ENCODE measurements at regions not wholly inside any gene's neighbourhood (a gene's known extent, or its start where the extent isn't known, plus 50 kb on each side); places are given as distances from the start of the nearest gene placed in this dataset.

GRCh38 chr4:120005527-120005926, 61.1 kb downstream of the MAD2L1 start:
- DNase-seq: no peak
- TF ChIP-seq POLR2A (IDR thresholded peaks at IDR 0.05): no peak
- no peak for TF ChIP-seq CTCF (IDR thresholded peaks at IDR 0.05)
- intact Hi-C loops (cut with DNase I): no loop called here

GRCh38 chr4:120005076-120005475, 61.6 kb downstream of the MAD2L1 start:
- Histone ChIP-seq H3K9me3 (no peaks in the 10 kb centered on the region), H3K27me3 (no peaks in the 10 kb centered on the region), H3K4me3 (no peak overlapping the region), H3K27ac (no peak overlapping the region), H3K36me3 (replicated peaks in 1 of 2; ENCODE audit: insufficient read depth in 1 of 2, low read depth in 2 of 2) (no peaks in the 10 kb centered on the region), H3K4me1 (no peaks in the 10 kb centered on the region)
- no peak for TF ChIP-seq CTCF (IDR thresholded peaks at IDR 0.05)
- TF ChIP-seq POLR2A (IDR thresholded peaks at IDR 0.05): no peak
- ATAC-seq (no peak), DNase-seq (no peak)
- intact Hi-C loops (cut with DNase I): no loop called here
- WGBS, 2 donors: 58 to 66% methylated on average over 2 of the region's 2 CpGs

More at GRCh38 chr4:120005527-120005926, 61.1 kb downstream of the MAD2L1 start:
- Histone ChIP-seq H3K4me3 (no peak overlapping the region), H3K36me3 (replicated peaks in 1 of 2; ENCODE audit: insufficient read depth in 1 of 2, low read depth in 2 of 2) (no peaks in the 10 kb centered on the region), H3K4me1 (no peaks in the 10 kb centered on the region), H3K27ac (no peak overlapping the region), H3K27me3 (no peaks in the 10 kb centered on the region), H3K9me3 (no peaks in the 10 kb centered on the region)
- ATAC-seq: no peak

- Histone ChIP-seq H3K27me3 (no peaks in the 10 kb centered on the region), H3K9me3 (no peaks in the 10 kb centered on the region), H3K36me3 (replicated peaks in 1 of 2; ENCODE audit: insufficient read depth in 1 of 2, low read depth in 2 of 2) (no peaks in the 10 kb centered on the region), H3K4me1 (no peaks in the 10 kb centered on the region), H3K4me3 (no peak overlapping the region), H3K27ac (no peak overlapping the region)
- ATAC-seq (no peak), DNase-seq (no peak)
- TF ChIP-seq CTCF (IDR thresholded peaks at IDR 0.05): no peak
- no peak for TF ChIP-seq POLR2A (IDR thresholded peaks at IDR 0.05)
- intact Hi-C loops (cut with DNase I): no loop called here
- 64 to 74% methylated on average over 4 of the region's 4 CpGs for WGBS, 2 donors
These were observed 62.6 kb downstream of the MAD2L1 start for GRCh38 chr4:120004054-120004453.

GRCh38 chr4:120003193-120003592, 63.5 kb downstream of the MAD2L1 start:
- H3K9me3 ChIP-seq: no peaks in the 10 kb centered on the region
- TF ChIP-seq POLR2A (IDR thresholded peaks at IDR 0.05) (no peak), CTCF (IDR thresholded peaks at IDR 0.05) (no peak)
- WGBS, 2 donors: 81 to 88% methylated on average over 3 of the region's 3 CpGs
- no peak for DNase-seq
- no peaks in the 10 kb centered on the region for H3K27me3 ChIP-seq
- no peak for ATAC-seq
- intact Hi-C loops (cut with DNase I): no loop called here
- H3K27ac ChIP-seq: no peak overlapping the region
- no peaks in the 10 kb centered on the region for H3K4me1 ChIP-seq
- no peaks in the 10 kb centered on the region for H3K36me3 ChIP-seq (replicated peaks in 1 of 2; ENCODE audit: insufficient read depth in 1 of 2, low read depth in 2 of 2)
- no peak overlapping the region for H3K4me3 ChIP-seq

GRCh38 chr4:120001850-120002249, 64.8 kb downstream of the MAD2L1 start:
- 85 to 91% methylated on average over 1 of the region's 1 CpG for WGBS, 2 donors

More at GRCh38 chr4:120001850-120002249, 64.8 kb downstream of the MAD2L1 start:
- no peak for DNase-seq
- intact Hi-C loops (cut with DNase I): no loop called here
- no peak for ATAC-seq
- no peaks in the 10 kb centered on the region for H3K4me1 ChIP-seq
- no peak for TF ChIP-seq POLR2A (IDR thresholded peaks at IDR 0.05)
- TF ChIP-seq CTCF (IDR thresholded peaks at IDR 0.05): no peak
- H3K4me3 ChIP-seq: no peak overlapping the region
- no peaks in the 10 kb centered on the region for H3K9me3 ChIP-seq
- no peaks in the 10 kb centered on the region for H3K36me3 ChIP-seq (replicated peaks in 1 of 2; ENCODE audit: insufficient read depth in 1 of 2, low read depth in 2 of 2)
- H3K27ac ChIP-seq: no peak overlapping the region
- no peaks in the 10 kb centered on the region for H3K27me3 ChIP-seq
